GM21723 (cell line): ENCODE measurements at regions not wholly inside any gene's neighbourhood (a gene's known extent, or its start where the extent isn't known, plus 50 kb on each side); places are given as distances from the start of the nearest gene placed in this dataset.
"Not testable (repeated sequence)": the region's sequence is repeated elsewhere in the genome, so short reads cannot be mapped to it uniquely, and the experiment has no call there.

Experiments used
- ATAC-seq: cut with Tn5 transposase; IDR thresholded peaks from one replicate; pipeline ENCODE4 v1.9.1; 2021; ENCODE audit warnings: mild to moderate bottlenecking, moderate library complexity; ENCODE audit not compliant: unreplicated experiment

- ATAC-seq = no peak
Measured at GRCh38 chr5:118491351-118491750, 497.0 kb downstream of the DTWD2 start.

GRCh38 chr5:118486647-118487225, 501.6 kb downstream of the DTWD2 start:
- no peak for ATAC-seq

- no peak for ATAC-seq
Measured at GRCh38 chr5:118479285-118479684, 509.1 kb downstream of the DTWD2 start.

GRCh38 chr5:118478852-118479251, 509.5 kb downstream of the DTWD2 start:
- ATAC-seq = no peak

- no peak for ATAC-seq
Measured at GRCh38 chr5:118468085-118468484, 520.3 kb downstream of the DTWD2 start.

GRCh38 chr5:118467103-118467502, 521.2 kb downstream of the DTWD2 start:
- ATAC-seq = no peak

GRCh38 chr5:118466418-118466817, 521.9 kb downstream of the DTWD2 start:
- ATAC-seq = no peak

- not testable (repeated sequence) for ATAC-seq
Measured at GRCh38 chr5:118462276-118462675, 526.1 kb downstream of the DTWD2 start.

- no peak for ATAC-seq
Measured at GRCh38 chr5:118461436-118461835, 526.9 kb downstream of the DTWD2 start.

GRCh38 chr5:118459490-118459889, 528.9 kb downstream of the DTWD2 start:
- no peak for ATAC-seq

GRCh38 chr5:118456085-118456484, 532.3 kb downstream of the DTWD2 start:
- no peak for ATAC-seq

- ATAC-seq = no peak
Measured at GRCh38 chr5:118451697-118452247, 536.6 kb downstream of the DTWD2 start.

GRCh38 chr5:118450554-118451332, 537.6 kb downstream of the DTWD2 start:
- ATAC-seq = no peak

GRCh38 chr5:118447350-118447749, 541.0 kb downstream of the DTWD2 start:
- ATAC-seq = no peak

- ATAC-seq = no peak
Measured at GRCh38 chr5:118441956-118442355, 546.4 kb downstream of the DTWD2 start.

GRCh38 chr5:118441034-118441433, 547.3 kb downstream of the DTWD2 start:
- no peak for ATAC-seq

- ATAC-seq = no peak
Measured at GRCh38 chr5:118440496-118440895, 547.9 kb downstream of the DTWD2 start.

- ATAC-seq = no peak
Measured at GRCh38 chr5:118439831-118440230, 548.5 kb downstream of the DTWD2 start.

- ATAC-seq = no peak
Measured at GRCh38 chr5:118435131-118435530, 553.2 kb downstream of the DTWD2 start.

GRCh38 chr5:118434522-118434921, 553.8 kb downstream of the DTWD2 start:
- ATAC-seq = no peak

- no peak for ATAC-seq
Measured at GRCh38 chr5:118430076-118430475, 558.3 kb downstream of the DTWD2 start.

GRCh38 chr5:118407958-118408357, 580.4 kb downstream of the DTWD2 start:
- ATAC-seq = no peak
